ENCODE measurements at regions not wholly inside any gene's neighbourhood (a gene's known extent, or its start where the extent isn't known, plus 50 kb on each side); places are given as distances from the start of the nearest gene placed in this dataset.

DNA sequence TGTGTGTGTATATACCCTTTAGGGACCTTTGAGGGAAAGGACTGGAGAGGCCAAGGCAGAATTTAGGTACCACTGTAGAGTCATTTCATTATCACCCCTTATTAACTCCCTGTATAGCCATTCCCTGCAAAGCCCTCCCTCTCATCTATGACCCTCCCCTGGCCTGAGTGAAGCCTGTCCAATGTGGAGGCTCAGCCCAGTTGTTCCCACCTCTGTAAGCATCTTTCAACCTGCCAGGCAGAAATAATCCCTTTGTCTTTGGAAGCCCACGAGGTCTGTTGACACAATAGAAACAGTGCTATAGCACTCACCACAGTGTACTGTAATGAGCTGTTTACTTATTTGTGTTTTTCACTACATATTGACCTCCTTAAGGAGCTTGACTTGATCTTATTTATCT, 88.5 kb upstream of the SEMA6A start:
- no peaks in the 10 kb centered on the region for H3F3A ChIP-seq (ENCODE audit: insufficient read depth, low read length, poor library complexity, severe bottlenecking)
- H3K4me2 ChIP-seq (ENCODE audit: low read length): no peak overlapping the region
- no peaks in the 10 kb centered on the region for H3K27me3 ChIP-seq (ENCODE audit: insufficient read depth, low read depth, low read length)
- no peak for TF ChIP-seq RAD21 (conservative IDR thresholded peaks at IDR 0.05)
- no peak for TF ChIP-seq TAF1 (IDR thresholded peaks at IDR 0.05; ENCODE audit: low read depth)
- no peak for TF ChIP-seq MXI1 (conservative IDR thresholded peaks at IDR 0.05; ENCODE audit: poor library complexity, severe bottlenecking)
- TF ChIP-seq EP300 (conservative IDR thresholded peaks at IDR 0.05; ENCODE audit: poor library complexity, severe bottlenecking): no peak
- no peak for TF ChIP-seq SMC3 (conservative IDR thresholded peaks at IDR 0.05; ENCODE audit: poor library complexity)
- no peaks in the 10 kb centered on the region for H3K36me3 ChIP-seq (ENCODE audit: insufficient read depth, low read length)
- no peaks in the 10 kb centered on the region for H3K79me2 ChIP-seq (replicated peaks; ENCODE audit: insufficient read depth, low read length)
- no peak overlapping the region for H3K27ac ChIP-seq (ENCODE audit: low read length)
- no peaks in the 10 kb centered on the region for H3K9me3 ChIP-seq (ENCODE audit: low read length)
- no peak overlapping the region for H3K9ac ChIP-seq (ENCODE audit: low read length)
- no peak overlapping the region for H2AFZ ChIP-seq (ENCODE audit: low read depth, low read length)
- no peaks in the 10 kb centered on the region for H4K20me1 ChIP-seq (ENCODE audit: insufficient read depth)
- H3K9me2 ChIP-seq (ENCODE audit: insufficient read depth, low read length): no peaks in the 10 kb centered on the region
- H3K4me3 ChIP-seq (ENCODE audit: low read length): no peak overlapping the region

DNA sequence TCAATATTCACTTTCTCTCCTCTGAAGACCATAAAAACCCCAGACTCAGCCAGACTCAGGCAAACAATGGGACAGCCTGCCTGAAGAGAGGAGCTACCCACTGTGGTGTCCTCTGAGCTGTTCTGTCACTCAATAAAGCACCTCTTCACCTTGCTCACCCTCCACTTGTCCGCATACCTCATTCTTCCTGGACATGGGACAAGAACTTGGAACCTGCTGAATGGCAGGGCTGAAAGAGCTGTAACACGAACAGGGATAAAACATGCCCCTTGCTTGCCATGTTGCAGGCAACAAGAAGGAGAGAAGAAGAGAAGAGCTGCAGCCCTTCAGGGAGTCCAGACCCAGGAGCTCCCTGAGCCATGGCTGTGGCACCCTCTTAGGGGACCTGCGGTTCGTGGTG, 86.8 kb upstream of the SEMA6A start:
- no peak for TF ChIP-seq POLR2AphosphoS5 (IDR thresholded peaks at IDR 0.05)
- no peak for TF ChIP-seq SMC3 (conservative IDR thresholded peaks at IDR 0.05; ENCODE audit: poor library complexity)
- TF ChIP-seq TAF1 (IDR thresholded peaks at IDR 0.05; ENCODE audit: low read depth): no peak
- TF ChIP-seq EP300 (conservative IDR thresholded peaks at IDR 0.05; ENCODE audit: poor library complexity, severe bottlenecking): no peak
- TF ChIP-seq EZH2 (IDR thresholded peaks at IDR 0.05; ENCODE audit: borderline replicate concordance, insufficient read depth, low read length, poor library complexity, severe bottlenecking): no peak
- TF ChIP-seq, protein P1, sequence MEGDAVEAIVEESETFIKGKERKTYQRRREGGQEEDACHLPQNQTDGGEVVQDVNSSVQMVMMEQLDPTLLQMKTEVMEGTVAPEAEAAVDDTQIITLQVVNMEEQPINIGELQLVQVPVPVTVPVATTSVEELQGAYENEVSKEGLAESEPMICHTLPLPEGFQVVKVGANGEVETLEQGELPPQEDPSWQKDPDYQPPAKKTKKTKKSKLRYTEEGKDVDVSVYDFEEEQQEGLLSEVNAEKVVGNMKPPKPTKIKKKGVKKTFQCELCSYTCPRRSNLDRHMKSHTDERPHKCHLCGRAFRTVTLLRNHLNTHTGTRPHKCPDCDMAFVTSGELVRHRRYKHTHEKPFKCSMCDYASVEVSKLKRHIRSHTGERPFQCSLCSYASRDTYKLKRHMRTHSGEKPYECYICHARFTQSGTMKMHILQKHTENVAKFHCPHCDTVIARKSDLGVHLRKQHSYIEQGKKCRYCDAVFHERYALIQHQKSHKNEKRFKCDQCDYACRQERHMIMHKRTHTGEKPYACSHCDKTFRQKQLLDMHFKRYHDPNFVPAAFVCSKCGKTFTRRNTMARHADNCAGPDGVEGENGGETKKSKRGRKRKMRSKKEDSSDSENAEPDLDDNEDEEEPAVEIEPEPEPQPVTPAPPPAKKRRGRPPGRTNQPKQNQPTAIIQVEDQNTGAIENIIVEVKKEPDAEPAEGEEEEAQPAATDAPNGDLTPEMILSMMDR (IDR thresholded peaks at IDR 0.05; ENCODE audit: poor library complexity, severe bottlenecking): no peak
- TF ChIP-seq RAD21 (conservative IDR thresholded peaks at IDR 0.05): no peak
- TF ChIP-seq, protein P2, sequence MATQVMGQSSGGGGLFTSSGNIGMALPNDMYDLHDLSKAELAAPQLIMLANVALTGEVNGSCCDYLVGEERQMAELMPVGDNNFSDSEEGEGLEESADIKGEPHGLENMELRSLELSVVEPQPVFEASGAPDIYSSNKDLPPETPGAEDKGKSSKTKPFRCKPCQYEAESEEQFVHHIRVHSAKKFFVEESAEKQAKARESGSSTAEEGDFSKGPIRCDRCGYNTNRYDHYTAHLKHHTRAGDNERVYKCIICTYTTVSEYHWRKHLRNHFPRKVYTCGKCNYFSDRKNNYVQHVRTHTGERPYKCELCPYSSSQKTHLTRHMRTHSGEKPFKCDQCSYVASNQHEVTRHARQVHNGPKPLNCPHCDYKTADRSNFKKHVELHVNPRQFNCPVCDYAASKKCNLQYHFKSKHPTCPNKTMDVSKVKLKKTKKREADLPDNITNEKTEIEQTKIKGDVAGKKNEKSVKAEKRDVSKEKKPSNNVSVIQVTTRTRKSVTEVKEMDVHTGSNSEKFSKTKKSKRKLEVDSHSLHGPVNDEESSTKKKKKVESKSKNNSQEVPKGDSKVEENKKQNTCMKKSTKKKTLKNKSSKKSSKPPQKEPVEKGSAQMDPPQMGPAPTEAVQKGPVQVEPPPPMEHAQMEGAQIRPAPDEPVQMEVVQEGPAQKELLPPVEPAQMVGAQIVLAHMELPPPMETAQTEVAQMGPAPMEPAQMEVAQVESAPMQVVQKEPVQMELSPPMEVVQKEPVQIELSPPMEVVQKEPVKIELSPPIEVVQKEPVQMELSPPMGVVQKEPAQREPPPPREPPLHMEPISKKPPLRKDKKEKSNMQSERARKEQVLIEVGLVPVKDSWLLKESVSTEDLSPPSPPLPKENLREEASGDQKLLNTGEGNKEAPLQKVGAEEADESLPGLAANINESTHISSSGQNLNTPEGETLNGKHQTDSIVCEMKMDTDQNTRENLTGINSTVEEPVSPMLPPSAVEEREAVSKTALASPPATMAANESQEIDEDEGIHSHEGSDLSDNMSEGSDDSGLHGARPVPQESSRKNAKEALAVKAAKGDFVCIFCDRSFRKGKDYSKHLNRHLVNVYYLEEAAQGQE (IDR thresholded peaks at IDR 0.05; ENCODE audit: borderline replicate concordance): no peak
- no peak for TF ChIP-seq MXI1 (conservative IDR thresholded peaks at IDR 0.05; ENCODE audit: poor library complexity, severe bottlenecking)
- Histone ChIP-seq H3F3A (ENCODE audit: insufficient read depth, low read length, poor library complexity, severe bottlenecking) (no peaks in the 10 kb centered on the region), H3K9ac (ENCODE audit: low read length) (no peak overlapping the region), H3K9me2 (ENCODE audit: insufficient read depth, low read length) (no peaks in the 10 kb centered on the region), H3K27ac (ENCODE audit: low read length) (no peak overlapping the region), H2AFZ (ENCODE audit: low read depth, low read length) (no peak overlapping the region), H3K36me3 (ENCODE audit: insufficient read depth, low read length) (no peaks in the 10 kb centered on the region), H3K9me3 (ENCODE audit: low read length) (no peaks in the 10 kb centered on the region), H3K4me3 (ENCODE audit: low read length) (no peak overlapping the region), H3K4me2 (ENCODE audit: low read length) (no peak overlapping the region), H3K79me2 (replicated peaks; ENCODE audit: insufficient read depth, low read length) (no peaks in the 10 kb centered on the region), H3K27me3 (ENCODE audit: insufficient read depth, low read depth, low read length) (no peaks in the 10 kb centered on the region), H4K20me1 (ENCODE audit: insufficient read depth) (no peaks in the 10 kb centered on the region)
